Mammary epithelial cell (primary cell): ENCODE measurements at regions not wholly inside any gene's neighbourhood (a gene's known extent, or its start where the extent isn't known, plus 50 kb on each side); places are given as distances from the start of the nearest gene placed in this dataset.

Source experiments
- CTCF ChIP-seq, 2 donors: IDR thresholded peaks in 1 of 2; conservative IDR thresholded peaks in 1 of 2; 2 replicates each; pipeline ENCODE4 v1.5.1; 2011 to 2012; ENCODE audit warnings: inconsistent platforms in 2 of 2, low read length in 2 of 2, mild to moderate bottlenecking in 2 of 2, control low read depth in 1 of 2, low read depth in 1 of 2; ENCODE audit not compliant: insufficient read depth in 1 of 2; ENCODE audit errors: extremely low read depth in 1 of 2
- EZH2 ChIP-seq: IDR thresholded peaks from 2 replicates; pipeline ENCODE4 v1.6.1; 2012; ENCODE audit warnings: low read length, inconsistent platforms, borderline replicate concordance

DNA sequence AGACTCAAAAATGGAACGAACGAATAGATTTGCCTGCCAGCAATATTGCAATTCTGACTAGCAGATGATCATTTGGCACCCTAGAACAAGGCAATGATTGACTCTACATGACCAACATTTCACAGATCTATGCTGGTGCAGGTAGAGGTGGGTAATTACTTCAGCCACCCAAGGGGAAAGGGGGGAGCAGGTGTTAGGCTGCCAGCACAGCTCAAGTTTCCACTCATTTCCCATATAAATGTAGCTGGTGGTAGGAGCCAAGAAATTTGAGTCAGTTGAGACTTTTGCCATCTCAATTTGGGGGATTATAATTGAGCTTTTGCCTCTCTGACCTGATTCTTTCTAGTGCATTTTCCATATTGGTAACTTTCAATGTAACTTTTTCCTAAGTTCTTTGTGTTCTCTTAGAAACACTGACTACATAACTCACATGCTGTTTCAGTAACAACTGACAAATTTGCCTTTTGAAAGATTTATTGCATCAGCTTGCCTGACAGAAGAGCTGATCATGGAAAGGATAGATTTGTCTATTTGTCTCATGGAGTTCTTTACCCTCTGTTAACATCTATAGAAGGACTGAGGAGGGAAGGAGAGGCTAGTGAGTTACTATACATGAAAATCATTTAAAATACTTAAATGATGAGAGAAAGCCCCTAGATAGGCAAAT lies 902.5 kb downstream of the ZPLD1 start:
- no peak for TF ChIP-seq CTCF (conservative IDR thresholded peaks at IDR 0.05 in 1 of 2, IDR thresholded peaks at IDR 0.05 in 1 of 2; ENCODE audit: extremely low read depth in 1 of 2, insufficient read depth in 1 of 2, low read depth in 1 of 2, low read length in 2 of 2)
- TF ChIP-seq EZH2: no peak
